ENCODE measurements at regions not wholly inside any gene's neighbourhood (a gene's known extent, or its start where the extent isn't known, plus 50 kb on each side); places are given as distances from the start of the nearest gene placed in this dataset.
A peak's percentile ranks its signal among the peaks of the same experiment; 100 is the strongest.

DNA sequence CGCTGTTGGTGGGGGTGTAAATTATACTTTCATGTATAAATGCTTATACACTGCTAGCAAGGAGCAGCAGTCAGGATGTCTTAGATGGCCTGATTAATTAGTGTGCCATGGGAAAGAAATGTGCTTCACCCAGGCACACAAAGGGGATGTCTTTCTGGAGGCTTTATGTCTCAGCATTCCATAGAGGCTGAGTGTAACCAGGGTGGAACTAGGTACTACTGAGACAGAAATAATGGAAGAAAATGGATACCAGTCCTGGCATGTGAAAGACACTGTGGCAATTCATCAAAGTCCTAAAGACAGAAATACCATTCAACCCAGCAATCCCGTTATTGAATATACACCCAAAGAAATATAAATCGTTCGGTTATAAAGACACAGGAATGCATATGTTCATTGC, 52.5 kb downstream of the PF4 start:
- TF ChIP-seq, protein P1, sequence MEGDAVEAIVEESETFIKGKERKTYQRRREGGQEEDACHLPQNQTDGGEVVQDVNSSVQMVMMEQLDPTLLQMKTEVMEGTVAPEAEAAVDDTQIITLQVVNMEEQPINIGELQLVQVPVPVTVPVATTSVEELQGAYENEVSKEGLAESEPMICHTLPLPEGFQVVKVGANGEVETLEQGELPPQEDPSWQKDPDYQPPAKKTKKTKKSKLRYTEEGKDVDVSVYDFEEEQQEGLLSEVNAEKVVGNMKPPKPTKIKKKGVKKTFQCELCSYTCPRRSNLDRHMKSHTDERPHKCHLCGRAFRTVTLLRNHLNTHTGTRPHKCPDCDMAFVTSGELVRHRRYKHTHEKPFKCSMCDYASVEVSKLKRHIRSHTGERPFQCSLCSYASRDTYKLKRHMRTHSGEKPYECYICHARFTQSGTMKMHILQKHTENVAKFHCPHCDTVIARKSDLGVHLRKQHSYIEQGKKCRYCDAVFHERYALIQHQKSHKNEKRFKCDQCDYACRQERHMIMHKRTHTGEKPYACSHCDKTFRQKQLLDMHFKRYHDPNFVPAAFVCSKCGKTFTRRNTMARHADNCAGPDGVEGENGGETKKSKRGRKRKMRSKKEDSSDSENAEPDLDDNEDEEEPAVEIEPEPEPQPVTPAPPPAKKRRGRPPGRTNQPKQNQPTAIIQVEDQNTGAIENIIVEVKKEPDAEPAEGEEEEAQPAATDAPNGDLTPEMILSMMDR (conservative IDR thresholded peaks at IDR 0.05), result no peak
- no peak for DNase-seq
- H3K27ac ChIP-seq (ENCODE audit: low read depth, low read length), result peak overlapping the region; percentile 64
- Mint-ChIP-seq H3K4me3 (no peak overlapping the region), H3K36me3 (ENCODE audit: low read depth) (no peaks in the 10 kb centered on the region), H3K27ac (no peak overlapping the region), H3K4me1 (no peaks in the 10 kb centered on the region), H3K9me3 (peaks cover 2% of the 10 kb centered on the region), H3K27me3 (ENCODE audit: insufficient read depth) (peaks cover 18% of the 10 kb centered on the region)
- WGBS, 2 experiments (ENCODE audit: insufficient coverage in 1 of 2, insufficient read length in 1 of 2), result 86 to 88% methylated on average over 1 to 4 of the region's 4 CpGs
- no peaks in the 10 kb centered on the region for H3K9me3 ChIP-seq (ENCODE audit: control insufficient read depth, low read length)
- no peaks in the 10 kb centered on the region for H3K36me3 ChIP-seq (ENCODE audit: control insufficient read depth, insufficient read depth, low read length)
- no peaks in the 10 kb centered on the region for H3K27me3 ChIP-seq (ENCODE audit: control insufficient read depth, insufficient read depth, low read length, poor library complexity, severe bottlenecking)
- H3K4me1 ChIP-seq (ENCODE audit: control insufficient read depth, insufficient read depth, low read length), result no peaks in the 10 kb centered on the region
- no peak overlapping the region for H3K4me3 ChIP-seq (ENCODE audit: low read length)
- no peak overlapping the region for H3K9ac ChIP-seq (ENCODE audit: extremely low read depth, low read length, poor library complexity, severe bottlenecking)

- peaks cover 3% of the 10 kb centered on the region for H3K4me1 ChIP-seq (ENCODE audit: control insufficient read depth, insufficient read depth, low read length)
- Mint-ChIP-seq H3K27ac (no peak overlapping the region), H3K4me1 (no peaks in the 10 kb centered on the region), H3K4me3 (no peak overlapping the region), H3K9me3 (no peaks in the 10 kb centered on the region), H3K27me3 (ENCODE audit: insufficient read depth) (peaks cover 17% of the 10 kb centered on the region), H3K36me3 (ENCODE audit: low read depth) (no peaks in the 10 kb centered on the region)
- no peaks in the 10 kb centered on the region for H3K27me3 ChIP-seq (ENCODE audit: control insufficient read depth, insufficient read depth, low read length, poor library complexity, severe bottlenecking)
- TF ChIP-seq, protein P1 (conservative IDR thresholded peaks at IDR 0.05), result no peak
- H3K36me3 ChIP-seq (ENCODE audit: control insufficient read depth, insufficient read depth, low read length), result no peaks in the 10 kb centered on the region
- H3K27ac ChIP-seq (ENCODE audit: low read depth, low read length), result no peak overlapping the region
- no CpG with 5 or more reads among the region's 1 CpG for WGBS, 2 experiments (ENCODE audit: insufficient coverage in 1 of 2, insufficient read length in 1 of 2)
- no peak overlapping the region for H3K9ac ChIP-seq (ENCODE audit: extremely low read depth, low read length, poor library complexity, severe bottlenecking)
- DNase-seq, result no peak
- no peak overlapping the region for H3K4me3 ChIP-seq (ENCODE audit: low read length)
- no peaks in the 10 kb centered on the region for H3K9me3 ChIP-seq (ENCODE audit: control insufficient read depth, low read length)
These were observed 54.4 kb downstream of the CXCL1 start for GRCh38 chr4:73923631-73923937.

DNA sequence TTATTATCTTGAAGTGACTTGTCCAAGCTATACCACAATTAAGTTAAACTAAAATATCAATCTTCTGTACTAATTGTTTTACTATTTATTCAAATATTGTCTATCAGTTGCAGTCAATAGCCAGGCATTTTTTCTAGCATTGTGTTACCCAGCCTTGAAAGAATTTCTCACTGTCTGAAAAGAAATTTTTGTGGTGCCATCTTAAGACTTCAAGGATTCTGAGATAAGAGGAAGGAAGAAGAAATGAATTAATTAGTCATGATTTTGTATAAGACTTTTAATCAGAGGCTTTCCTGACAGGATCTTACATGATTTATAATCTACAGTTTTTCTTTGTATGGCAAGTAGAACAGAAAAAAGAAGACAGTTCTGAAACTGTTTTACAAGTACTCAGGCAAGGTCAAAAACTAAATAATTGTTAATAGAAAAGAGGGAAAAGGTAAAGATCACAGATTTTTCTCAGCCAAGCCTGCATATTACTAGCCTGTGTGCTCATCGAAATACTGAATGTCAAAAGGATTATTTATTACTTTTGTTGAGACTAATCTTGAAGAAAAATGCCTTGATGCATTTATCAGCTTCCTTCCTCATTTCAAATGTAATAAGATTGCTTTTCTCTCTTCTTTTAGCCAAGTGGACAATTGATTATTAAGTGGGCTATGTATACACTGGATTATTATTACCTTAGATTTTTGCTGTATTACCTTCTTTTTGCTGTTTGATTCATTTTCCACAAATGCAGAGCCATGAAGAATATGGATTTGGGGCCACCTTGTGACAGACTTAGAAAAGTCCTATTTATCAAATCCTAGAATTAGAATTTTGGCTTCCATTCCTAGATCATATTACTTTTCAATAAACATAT, 53.8 kb downstream of the CXCL1 start:
- H3K4me1 Mint-ChIP-seq, result no peaks in the 10 kb centered on the region
- H3K27me3 Mint-ChIP-seq (ENCODE audit: insufficient read depth), result peaks cover 17% of the 10 kb centered on the region
- H3K4me1 ChIP-seq (ENCODE audit: control insufficient read depth, insufficient read depth, low read length), result peaks cover 3% of the 10 kb centered on the region
- no peaks in the 10 kb centered on the region for H3K36me3 Mint-ChIP-seq (ENCODE audit: low read depth)
- H3K9me3 Mint-ChIP-seq, result no peaks in the 10 kb centered on the region
- TF ChIP-seq, protein P1 (conservative IDR thresholded peaks at IDR 0.05), result no peak
- H3K27me3 ChIP-seq (ENCODE audit: control insufficient read depth, insufficient read depth, low read length, poor library complexity, severe bottlenecking), result no peaks in the 10 kb centered on the region
- no peak for DNase-seq
- WGBS, 2 experiments (ENCODE audit: insufficient coverage in 1 of 2, insufficient read length in 1 of 2), result 78% methylated on average over 1 of the region's 1 CpG; no CpG with 5 or more reads in 1 of the 2 experiments
- H3K4me3 Mint-ChIP-seq, result no peak overlapping the region
- no peaks in the 10 kb centered on the region for H3K9me3 ChIP-seq (ENCODE audit: control insufficient read depth, low read length)
- no peak overlapping the region for H3K9ac ChIP-seq (ENCODE audit: extremely low read depth, low read length, poor library complexity, severe bottlenecking)
- no peak overlapping the region for H3K4me3 ChIP-seq (ENCODE audit: low read length)
- no peak overlapping the region for H3K27ac ChIP-seq (ENCODE audit: low read depth, low read length)
- no peaks in the 10 kb centered on the region for H3K36me3 ChIP-seq (ENCODE audit: control insufficient read depth, insufficient read depth, low read length)
- no peak overlapping the region for H3K27ac Mint-ChIP-seq
